Ishikawa (cell line): ENCODE measurements at regions not wholly inside any gene's neighbourhood (a gene's known extent, or its start where the extent isn't known, plus 50 kb on each side); places are given as distances from the start of the nearest gene placed in this dataset.

Experiments
- CEBPB ChIP-seq: IDR thresholded peaks from 2 replicates; pipeline ENCODE4 v1.6.1; 2012
- CREB1 ChIP-seq: IDR thresholded peaks from 2 replicates; pipeline ENCODE4 v1.6.1; 2012; ENCODE audit warnings: low read depth
- EP300 ChIP-seq: IDR thresholded peaks from 2 replicates; pipeline ENCODE4 v1.6.1; 2012; ENCODE audit warnings: borderline replicate concordance
- MAX ChIP-seq: IDR thresholded peaks from 2 replicates; pipeline ENCODE4 v1.6.1; 2012
- RAD21 ChIP-seq: IDR thresholded peaks from 2 replicates; pipeline ENCODE4 v1.6.1; 2012; ENCODE audit warnings: low read depth
- REST ChIP-seq: IDR thresholded peaks from 2 replicates; pipeline ENCODE4 v1.6.1; 2012; ENCODE audit warnings: low read depth, mild to moderate bottlenecking
- TAF1 ChIP-seq: IDR thresholded peaks from 2 replicates; pipeline ENCODE4 v1.6.1; 2012; ENCODE audit warnings: low read depth, mild to moderate bottlenecking
- TEAD4 ChIP-seq: IDR thresholded peaks from 2 replicates; pipeline ENCODE4 v1.6.1; 2012
- ZBTB7A ChIP-seq: IDR thresholded peaks from 2 replicates; pipeline ENCODE4 v1.6.1; 2012; ENCODE audit warnings: low read depth

- TF ChIP-seq TAF1 (no peak), ZBTB7A (no peak), CEBPB (no peak), EP300 (no peak), RAD21 (no peak), CREB1 (no peak), MAX (no peak), TEAD4 (no peak), REST (no peak)
Observed at GRCh38 chr14:85858634-85859033, 328.7 kb downstream of the FLRT2 start.
